ENCODE measurements at regions not wholly inside any gene's neighbourhood (a gene's known extent, or its start where the extent isn't known, plus 50 kb on each side); places are given as distances from the start of the nearest gene placed in this dataset.

GRCh38 chr5:127153031-127153430, 79.7 kb upstream of the C5orf63 start:
- 78% methylated on average over 2 of the region's 2 CpGs for WGBS (ENCODE audit: low lambda C conversion rate)
- no peaks in the 10 kb centered on the region for H3K27me3 ChIP-seq (ENCODE audit: insufficient read depth)
- H3K27ac ChIP-seq (ENCODE audit: low read depth in 2 of 2, low read length in 1 of 2): no peak overlapping the region
- DNase-seq: no peak
- H3K9me2 ChIP-seq: no peaks in the 10 kb centered on the region
- no peaks in the 10 kb centered on the region for H3F3A ChIP-seq (replicated peaks; ENCODE audit: insufficient read depth)
- no peaks in the 10 kb centered on the region for H3K9me3 ChIP-seq
- no peaks in the 10 kb centered on the region for H3K4me1 ChIP-seq (ENCODE audit: control insufficient read depth in 1 of 2, insufficient read depth in 2 of 2, low read depth in 1 of 2, low read length in 1 of 2)
- TF ChIP-seq JUND (IDR thresholded peaks at IDR 0.05) (no peak), RAD21 (IDR thresholded peaks at IDR 0.05; ENCODE audit: low read length) (no peak), MEF2A (IDR thresholded peaks at IDR 0.05; ENCODE audit: borderline replicate concordance, low read depth) (no peak), GABPA (IDR thresholded peaks at IDR 0.05; ENCODE audit: low read depth) (no peak), MXI1 (IDR thresholded peaks at IDR 0.05; ENCODE audit: low read depth, low read length) (no peak), GATA2 (CRISPR knock-in tag; IDR thresholded peaks at IDR 0.05) (no peak), USF2 (IDR thresholded peaks at IDR 0.05; ENCODE audit: borderline replicate concordance, low read depth, low read length) (no peak), CHD2 (IDR thresholded peaks at IDR 0.05; ENCODE audit: low read length, partially characterized antibody) (no peak), REST (IDR thresholded peaks at IDR 0.05; ENCODE audit: low read depth, low read length) (no peak), FOXJ3 (CRISPR knock-in tag; IDR thresholded peaks at IDR 0.05) (no peak)
- TF ChIP-seq, protein P1, sequence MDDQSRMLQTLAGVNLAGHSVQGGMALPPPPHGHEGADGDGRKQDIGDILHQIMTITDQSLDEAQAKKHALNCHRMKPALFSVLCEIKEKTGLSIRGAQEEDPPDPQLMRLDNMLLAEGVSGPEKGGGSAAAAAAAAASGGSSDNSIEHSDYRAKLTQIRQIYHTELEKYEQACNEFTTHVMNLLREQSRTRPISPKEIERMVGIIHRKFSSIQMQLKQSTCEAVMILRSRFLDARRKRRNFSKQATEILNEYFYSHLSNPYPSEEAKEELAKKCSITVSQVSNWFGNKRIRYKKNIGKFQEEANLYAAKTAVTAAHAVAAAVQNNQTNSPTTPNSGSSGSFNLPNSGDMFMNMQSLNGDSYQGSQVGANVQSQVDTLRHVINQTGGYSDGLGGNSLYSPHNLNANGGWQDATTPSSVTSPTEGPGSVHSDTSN (IDR thresholded peaks at IDR 0.05): no peak
- no peaks in the 10 kb centered on the region for H3K79me2 ChIP-seq (ENCODE audit: insufficient read depth)
- ChIA-PET POLR2A (no interaction called here), CTCF (no interaction called here)
- no peaks in the 10 kb centered on the region for H3K36me3 ChIP-seq (replicated peaks in 1 of 2; ENCODE audit: control insufficient read depth in 1 of 2, insufficient read depth in 2 of 2, low read length in 1 of 2)
- H2AFZ ChIP-seq (ENCODE audit: low read depth): no peak overlapping the region
- no peaks in the 10 kb centered on the region for H4K20me1 ChIP-seq (ENCODE audit: insufficient read depth)
- H3K4me3 ChIP-seq (ENCODE audit: low read depth in 2 of 2, low read length in 1 of 2): no peak overlapping the region
- no peak overlapping the region for H3K9ac ChIP-seq
- no peak overlapping the region for H3K4me2 ChIP-seq

- POLR2A ChIA-PET: no interaction called here
Observed at GRCh38 chr5:127153521-127153920, 80.2 kb upstream of the C5orf63 start.

More at GRCh38 chr5:127153521-127153920, 80.2 kb upstream of the C5orf63 start:
- H3K4me1 ChIP-seq (ENCODE audit: control insufficient read depth in 1 of 2, insufficient read depth in 2 of 2, low read depth in 1 of 2, low read length in 1 of 2): no peaks in the 10 kb centered on the region
- WGBS (ENCODE audit: low lambda C conversion rate): 53% methylated on average over 3 of the region's 3 CpGs
- no peak overlapping the region for H3K9ac ChIP-seq
- H3F3A ChIP-seq (replicated peaks; ENCODE audit: insufficient read depth): no peaks in the 10 kb centered on the region
- H3K36me3 ChIP-seq (replicated peaks in 1 of 2; ENCODE audit: control insufficient read depth in 1 of 2, insufficient read depth in 2 of 2, low read length in 1 of 2): no peaks in the 10 kb centered on the region
- no peaks in the 10 kb centered on the region for H3K79me2 ChIP-seq (ENCODE audit: insufficient read depth)
- H3K4me3 ChIP-seq (ENCODE audit: low read depth in 2 of 2, low read length in 1 of 2): no peak overlapping the region
- no peaks in the 10 kb centered on the region for H3K27me3 ChIP-seq (ENCODE audit: insufficient read depth)
- no peak for DNase-seq
- TF ChIP-seq NRF1 (IDR thresholded peaks at IDR 0.05; ENCODE audit: low read depth, low read length): no peak
- TF ChIP-seq MXI1 (IDR thresholded peaks at IDR 0.05; ENCODE audit: low read depth, low read length): no peak
- no peak for TF ChIP-seq RFX5 (IDR thresholded peaks at IDR 0.05; ENCODE audit: low read length)
- no peak for TF ChIP-seq MAX (IDR thresholded peaks at IDR 0.05; ENCODE audit: low read depth)
- no peak for TF ChIP-seq NFIC (IDR thresholded peaks at IDR 0.05; ENCODE audit: borderline replicate concordance)
- TF ChIP-seq POLR2AphosphoS5 (IDR thresholded peaks at IDR 0.05; ENCODE audit: low read depth, low read length): no peak
- TF ChIP-seq RCOR1 (IDR thresholded peaks at IDR 0.05; ENCODE audit: low read length): no peak
- TF ChIP-seq JUND (IDR thresholded peaks at IDR 0.05): no peak
- TF ChIP-seq SMC3 (IDR thresholded peaks at IDR 0.05; ENCODE audit: low read depth, low read length): no peak
- no peak for TF ChIP-seq GATA2 (CRISPR knock-in tag; IDR thresholded peaks at IDR 0.05)
- no peak for TF ChIP-seq ELF1 (IDR thresholded peaks at IDR 0.05)
- no peaks in the 10 kb centered on the region for H4K20me1 ChIP-seq (ENCODE audit: insufficient read depth)
- H3K9me3 ChIP-seq: no peaks in the 10 kb centered on the region
- no peaks in the 10 kb centered on the region for H3K9me2 ChIP-seq
- H2AFZ ChIP-seq (ENCODE audit: low read depth): no peak overlapping the region
- no peak overlapping the region for H3K4me2 ChIP-seq
- CTCF ChIA-PET: no interaction called here
- no peak overlapping the region for H3K27ac ChIP-seq (ENCODE audit: low read depth in 2 of 2, low read length in 1 of 2)

All from SK-N-SH (cell line).